Right renal cortex interstitium (tissue), 3 donors: ENCODE measurements at regions not wholly inside any gene's neighbourhood (a gene's known extent, or its start where the extent isn't known, plus 50 kb on each side); places are given as distances from the start of the nearest gene placed in this dataset.
"Not testable (repeated sequence)": the region's sequence is repeated elsewhere in the genome, so short reads cannot be mapped to it uniquely, and the experiment has no call there.

Source experiments
- DNase-seq, 3 donors: peaks; one replicate each; pipeline ENCODE4 v3.0.0-alpha.2; 2013; ENCODE audit warnings: low read depth in 3 of 3, low spot score in 2 of 3

- DNase-seq, result no peak
Measured at GRCh38 chr13:88670509-88670908, 999.3 kb downstream of the SLITRK5 start.

- no peak for DNase-seq
Measured at GRCh38 chr13:88674841-88675240, 1003.7 kb downstream of the SLITRK5 start.

GRCh38 chr13:88675347-88675996 is 1004.3 kb downstream of the SLITRK5 start:
- DNase-seq, result no peak

- no peak for DNase-seq
Measured at GRCh38 chr13:88676016-88676415, 1004.8 kb downstream of the SLITRK5 start.

GRCh38 chr13:88685459-88685858 is 1014.3 kb downstream of the SLITRK5 start:
- DNase-seq, result no peak

GRCh38 chr13:88701551-88701950 is 1030.4 kb downstream of the SLITRK5 start:
- DNase-seq, result no peak

GRCh38 chr13:88704600-88705275 is 1033.6 kb downstream of the SLITRK5 start:
- DNase-seq, result no peak

- no peak for DNase-seq
Measured at GRCh38 chr13:88707646-88708045, 1036.5 kb downstream of the SLITRK5 start.

- no peak for DNase-seq
Measured at GRCh38 chr13:88717946-88718345, 1046.8 kb downstream of the SLITRK5 start.

- no peak for DNase-seq
Measured at GRCh38 chr13:88718781-88719180, 1047.6 kb downstream of the SLITRK5 start.

- no peak for DNase-seq
Measured at GRCh38 chr13:88726075-88726474, 1054.9 kb downstream of the SLITRK5 start.

GRCh38 chr13:88727236-88727635 is 1056.1 kb downstream of the SLITRK5 start:
- not testable (repeated sequence) for DNase-seq

- no peak for DNase-seq
Measured at GRCh38 chr13:88729605-88730004, 1058.4 kb downstream of the SLITRK5 start.

GRCh38 chr13:88736026-88736425 is 1064.9 kb downstream of the SLITRK5 start:
- DNase-seq, result no peak

GRCh38 chr13:88739195-88739594 is 1068.0 kb downstream of the SLITRK5 start:
- no peak for DNase-seq

GRCh38 chr13:88744289-88744688 is 1073.1 kb downstream of the SLITRK5 start:
- no peak for DNase-seq

GRCh38 chr13:88745011-88745410 is 1073.8 kb downstream of the SLITRK5 start:
- no peak for DNase-seq

GRCh38 chr13:88752041-88752440 is 1080.9 kb downstream of the SLITRK5 start:
- DNase-seq, result no peak

GRCh38 chr13:88754141-88754540 is 1083.0 kb downstream of the SLITRK5 start:
- no peak for DNase-seq

GRCh38 chr13:88761145-88761544 is 1090.0 kb downstream of the SLITRK5 start:
- DNase-seq, result no peak

- DNase-seq, result no peak
Measured at GRCh38 chr13:88764103-88764502, 1092.9 kb downstream of the SLITRK5 start.

GRCh38 chr13:88800505-88800904 is 1129.3 kb downstream of the SLITRK5 start:
- no peak for DNase-seq
